ENCODE measurements at regions not wholly inside any gene's neighbourhood (a gene's known extent, or its start where the extent isn't known, plus 50 kb on each side); places are given as distances from the start of the nearest gene placed in this dataset.

DNA sequence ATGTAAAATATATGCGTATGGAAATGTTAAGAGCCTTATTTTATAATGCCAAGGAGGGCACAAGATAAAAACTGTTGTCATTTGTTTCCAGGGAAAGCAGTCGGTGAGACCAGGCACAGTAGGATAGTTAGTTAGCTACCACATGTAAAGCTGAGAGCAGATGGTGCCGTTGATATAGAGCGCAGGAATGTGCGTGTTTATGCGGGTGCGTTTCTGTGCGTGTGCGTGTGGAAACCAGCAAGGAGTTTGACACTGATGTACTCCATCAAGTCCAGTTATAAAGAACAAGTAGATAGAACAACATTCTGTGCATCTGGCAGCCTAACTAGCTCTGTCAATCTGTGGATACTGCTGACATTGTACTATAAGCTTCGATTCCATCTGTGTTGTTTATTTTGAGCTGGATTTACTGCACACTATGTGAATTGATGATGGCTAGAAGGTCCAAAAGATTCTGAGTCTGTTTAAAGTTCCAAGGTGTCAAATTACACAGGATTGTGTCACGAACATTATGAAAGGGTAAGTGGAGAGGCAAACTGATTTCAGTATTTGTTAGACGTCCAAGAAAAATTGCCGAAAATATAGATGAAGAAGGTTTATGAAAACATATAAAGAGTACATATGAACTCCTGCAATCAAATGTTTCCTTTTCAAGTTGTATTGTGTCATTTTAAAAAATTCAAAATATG is 494.9 kb upstream of the MEF2C start:
- Histone ChIP-seq H3K79me2 (ENCODE audit: control insufficient read depth, insufficient read depth, low read length) (no peaks in the 10 kb centered on the region), H3K9ac (replicated peaks; ENCODE audit: extremely low read depth, insufficient read depth, low read length) (no peak overlapping the region), H3K4me2 (ENCODE audit: insufficient read depth, low read length) (no peak overlapping the region), H4K20me1 (replicated peaks; ENCODE audit: control insufficient read depth, extremely low read depth, insufficient read depth, low read length) (no peaks in the 10 kb centered on the region), H3K27ac (ENCODE audit: insufficient read depth, low read depth, low read length) (no peak overlapping the region), H3K9me3 (replicated peaks; ENCODE audit: control insufficient read depth, insufficient read depth, low read length) (no peaks in the 10 kb centered on the region), H3K4me1 (ENCODE audit: control insufficient read depth, extremely low read depth, insufficient read depth, low read length) (peaks cover 2% of the 10 kb centered on the region), H3K9me1 (replicated peaks; ENCODE audit: control insufficient read depth, extremely low read depth, insufficient read depth, low read length) (no peaks in the 10 kb centered on the region), H2AFZ (ENCODE audit: low read depth, low read length) (no peak overlapping the region), H3K4me3 (replicated peaks in 1 of 3; ENCODE audit: insufficient read depth in 1 of 3, low read depth in 1 of 3, low read length in 3 of 3) (no peak overlapping the region), H3K36me3 (ENCODE audit: control insufficient read depth in 2 of 2, extremely low read depth in 1 of 2, insufficient read depth in 2 of 2, low read length in 2 of 2) (no peaks in the 10 kb centered on the region), H3K27me3 (ENCODE audit: control insufficient read depth in 2 of 2, insufficient read depth in 2 of 2, low read length in 2 of 2) (no peaks in the 10 kb centered on the region)
- no peak for FAIRE-seq
- no TSS peak for BruUV-seq (replicated peaks)
- intact Hi-C loops (cut with micrococcal nuclease) (no loop called here), dilution Hi-C loops (cut with MboI; ENCODE audit: extremely low pct_ligation_motif_present, low sequenced_read_pairs) (no loop called here)
- TF ChIP-seq, protein P1, sequence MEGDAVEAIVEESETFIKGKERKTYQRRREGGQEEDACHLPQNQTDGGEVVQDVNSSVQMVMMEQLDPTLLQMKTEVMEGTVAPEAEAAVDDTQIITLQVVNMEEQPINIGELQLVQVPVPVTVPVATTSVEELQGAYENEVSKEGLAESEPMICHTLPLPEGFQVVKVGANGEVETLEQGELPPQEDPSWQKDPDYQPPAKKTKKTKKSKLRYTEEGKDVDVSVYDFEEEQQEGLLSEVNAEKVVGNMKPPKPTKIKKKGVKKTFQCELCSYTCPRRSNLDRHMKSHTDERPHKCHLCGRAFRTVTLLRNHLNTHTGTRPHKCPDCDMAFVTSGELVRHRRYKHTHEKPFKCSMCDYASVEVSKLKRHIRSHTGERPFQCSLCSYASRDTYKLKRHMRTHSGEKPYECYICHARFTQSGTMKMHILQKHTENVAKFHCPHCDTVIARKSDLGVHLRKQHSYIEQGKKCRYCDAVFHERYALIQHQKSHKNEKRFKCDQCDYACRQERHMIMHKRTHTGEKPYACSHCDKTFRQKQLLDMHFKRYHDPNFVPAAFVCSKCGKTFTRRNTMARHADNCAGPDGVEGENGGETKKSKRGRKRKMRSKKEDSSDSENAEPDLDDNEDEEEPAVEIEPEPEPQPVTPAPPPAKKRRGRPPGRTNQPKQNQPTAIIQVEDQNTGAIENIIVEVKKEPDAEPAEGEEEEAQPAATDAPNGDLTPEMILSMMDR (IDR thresholded peaks at IDR 0.05; ENCODE audit: extremely low read depth in 1 of 2, insufficient read depth in 1 of 2, low read depth in 1 of 2, low read length in 2 of 2), result no peak
- TF ChIP-seq JUN (IDR thresholded peaks at IDR 0.05; ENCODE audit: borderline replicate concordance, insufficient read depth, insufficient read length, low read depth) (no peak), POLR2A (IDR thresholded peaks at IDR 0.05; ENCODE audit: low read depth, low read length) (no peak), MYC (IDR thresholded peaks at IDR 0.05; ENCODE audit: low read depth, low read length) (no peak), POLR2AphosphoS5 (IDR thresholded peaks at IDR 0.05; ENCODE audit: insufficient read depth, low read depth, low read length) (no peak), GATA2 (IDR thresholded peaks at IDR 0.05; ENCODE audit: insufficient read depth, insufficient read length, low read depth, low read length) (no peak), EZH2 (IDR thresholded peaks at IDR 0.05; ENCODE audit: borderline replicate concordance, low read depth, low read length, severe bottlenecking) (no peak), FOS (IDR thresholded peaks at IDR 0.05; ENCODE audit: borderline replicate concordance, insufficient read depth, low read length) (no peak)
- TF ChIP-seq, protein P2, sequence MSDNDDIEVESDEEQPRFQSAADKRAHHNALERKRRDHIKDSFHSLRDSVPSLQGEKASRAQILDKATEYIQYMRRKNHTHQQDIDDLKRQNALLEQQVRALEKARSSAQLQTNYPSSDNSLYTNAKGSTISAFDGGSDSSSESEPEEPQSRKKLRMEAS (IDR thresholded peaks at IDR 0.05; ENCODE audit: insufficient read depth, insufficient read length), result no peak
- POLR2A ChIA-PET, result no interaction called here
- CTCF ChIA-PET, result no interaction called here
- DNase-seq (ENCODE audit: low read depth, low spot score), result no peak

Data from endothelial cell of umbilical vein (primary cell).